H1 (cell line): ENCODE measurements at regions not wholly inside any gene's neighbourhood (a gene's known extent, or its start where the extent isn't known, plus 50 kb on each side); places are given as distances from the start of the nearest gene placed in this dataset.

Experiments used
- CTCF ChIA-PET: fragments of 300-600 bp; sonication (Branson Sonifier 250); formaldehyde crosslinking; loops from one replicate; lab custom pipeline; 2021; ENCODE audit not compliant: partially characterized antibody; lab: Charles Lee
- POLR2A ChIA-PET: fragments of 300-600 bp; sonication (Branson Sonifier 250); formaldehyde crosslinking; loops from one replicate; lab custom pipeline; 2021; ENCODE audit warnings: inconsistent platforms; ENCODE audit not compliant: partially characterized antibody; lab: Charles Lee
- DNase-seq, 2 experiments: peaks; one replicate each; pipeline versions ENCODE4 v3.0.0 to v3.0.0-alpha.2; 2010 to 2022; ENCODE audit warnings: low spot score in 2 of 2, low read depth in 1 of 2, mixed read lengths in 1 of 2
- FAIRE-seq: peaks from 2 replicates; lab custom pipeline; 2011; peaks lifted over from hg19 to GRCh38; lab: Jason Lieb, UNC
- H2AFZ ChIP-seq: 2 replicates; pipeline ENCODE4 v1.8.1; 2012; ENCODE audit warnings: low read length, inconsistent platforms
- H2AK5ac ChIP-seq: 2 replicates; pipeline ENCODE4 v1.6.1; 2013; ENCODE audit warnings: low read depth, low read length
- H2BK120ac ChIP-seq: replicated peaks from 2 replicates; pipeline ENCODE3; 2013; ENCODE audit warnings: low read depth, low read length, inconsistent platforms
- H2BK12ac ChIP-seq: 2 replicates; pipeline ENCODE4 v1.6.1; 2013; ENCODE audit warnings: low read depth, low read length
- H2BK15ac ChIP-seq: 2 replicates; pipeline ENCODE4 v1.6.1; 2013; ENCODE audit warnings: low read length
- H2BK20ac ChIP-seq: 2 replicates; pipeline ENCODE4 v1.6.1; 2013; ENCODE audit warnings: low read length
- H2BK5ac ChIP-seq: 2 replicates; pipeline ENCODE4 v1.6.1; 2013; ENCODE audit warnings: low read depth, low read length
- H3K14ac ChIP-seq: 2 replicates; pipeline ENCODE4 v1.6.1; 2013; ENCODE audit warnings: inconsistent platforms; ENCODE audit not compliant: insufficient read length
- H3K18ac ChIP-seq: 2 replicates; pipeline ENCODE4 v1.6.1; 2013; ENCODE audit warnings: low read length; ENCODE audit errors: extremely low read depth
- H3K23ac ChIP-seq: 2 replicates; pipeline ENCODE4 v1.6.1; 2013; ENCODE audit warnings: inconsistent platforms; ENCODE audit not compliant: insufficient read length
- H3K23me2 ChIP-seq: 2 replicates; pipeline ENCODE4 v1.6.1; 2013; ENCODE audit warnings: low read depth, low read length
- H3K27ac ChIP-seq: 2 replicates; pipeline ENCODE4 v1.6.1; 2011; ENCODE audit warnings: low read depth, low read length, inconsistent platforms
- H3K27me3 ChIP-seq, 4 experiments: replicated peaks in 1 of 4; 1 replicate in 1 of 4; 2 replicates in 3 of 4; pipeline versions ENCODE4 v1.6.1 to v1.8.1; 2011 to 2013; ENCODE audit warnings: low read length in 3 of 4, mild to moderate bottlenecking in 3 of 4, inconsistent platforms in 2 of 4, mixed read lengths in 2 of 4, moderate library complexity in 1 of 4; ENCODE audit not compliant: control insufficient read depth in 3 of 4, insufficient read depth in 3 of 4; ENCODE audit errors: extremely low read depth in 1 of 4
- H3K36me3 ChIP-seq, 4 experiments: 2 replicates each; pipeline versions ENCODE4 v1.6.1 to v1.8.1; 2011 to 2013; ENCODE audit warnings: mild to moderate bottlenecking in 4 of 4, low read length in 3 of 4, moderate library complexity in 2 of 4, control low read depth in 1 of 4, inconsistent platforms in 1 of 4; ENCODE audit not compliant: insufficient read depth in 4 of 4, control insufficient read depth in 2 of 4
- H3K4ac ChIP-seq: replicated peaks from 2 replicates; pipeline ENCODE3; 2013; ENCODE audit warnings: low read length, low read depth, mixed read lengths, inconsistent platforms; ENCODE audit not compliant: insufficient read length
- H3K4me1 ChIP-seq, 4 experiments: replicated peaks in 1 of 4; 1 replicate in 1 of 4; 2 replicates in 3 of 4; pipeline versions ENCODE4 v1.6.1 to v1.8.1; 2011 to 2013; ENCODE audit warnings: low read length in 3 of 4, inconsistent platforms in 2 of 4, mixed read lengths in 1 of 4; ENCODE audit not compliant: insufficient read depth in 4 of 4, control insufficient read depth in 3 of 4
- H3K4me2 ChIP-seq, 2 experiments: 2 replicates each; pipeline versions ENCODE4 v1.6.1 to v1.8.1; 2011 to 2013; ENCODE audit warnings: low read depth in 2 of 2, low read length in 2 of 2, control low read depth in 1 of 2, inconsistent platforms in 1 of 2, mild to moderate bottlenecking in 1 of 2; ENCODE audit not compliant: insufficient read depth in 1 of 2
- H3K4me3 ChIP-seq, 4 experiments: fragments of 200-600, 300-600 bp in 1 of 4; sonication (generic), shearing (Covaris generic), sonication (Bioruptor Twin) in 1 of 4; 2 replicates each; pipeline versions ENCODE4 v1.5.1 to v1.8.1; 2011 to 2016; ENCODE audit warnings: low read length in 4 of 4, low read depth in 3 of 4, control low read depth in 2 of 4, inconsistent platforms in 2 of 4, mild to moderate bottlenecking in 2 of 4, mixed read lengths in 1 of 4, moderate library complexity in 1 of 4; ENCODE audit not compliant: insufficient read depth in 2 of 4; ENCODE audit errors: extremely low read depth in 1 of 4
- H3K56ac ChIP-seq: replicated peaks from 2 replicates; pipeline ENCODE3; 2013; ENCODE audit warnings: low read depth, mild to moderate bottlenecking, mixed read lengths, low read length, inconsistent platforms; ENCODE audit not compliant: insufficient read length
- H3K79me1 ChIP-seq: 2 replicates; pipeline ENCODE4 v1.6.1; 2013; ENCODE audit warnings: low read depth, low read length, control low read depth
- H3K79me2 ChIP-seq, 2 experiments: 2 replicates each; pipeline versions ENCODE4 v1.6.1 to v1.8.1; 2012 to 2013; ENCODE audit warnings: low read length in 2 of 2, mild to moderate bottlenecking in 2 of 2, inconsistent platforms in 1 of 2; ENCODE audit not compliant: insufficient read depth in 2 of 2, control insufficient read depth in 1 of 2
- H3K9ac ChIP-seq, 4 experiments: replicated peaks in 1 of 4; 1 replicate in 1 of 4; 2 replicates in 3 of 4; pipeline versions ENCODE4 v1.6.1 to v1.8.1; 2011 to 2013; ENCODE audit warnings: low read depth in 3 of 4, low read length in 3 of 4, control low read depth in 2 of 4, mild to moderate bottlenecking in 2 of 4, moderate library complexity in 2 of 4, inconsistent platforms in 1 of 4; ENCODE audit errors: extremely low read depth in 1 of 4
- H3K9me3 ChIP-seq, 2 experiments: 2 replicates each; pipeline versions ENCODE4 v1.6.1 to v1.8.1; 2012 to 2013; ENCODE audit warnings: mild to moderate bottlenecking in 2 of 2, moderate library complexity in 2 of 2, control low read depth in 1 of 2, inconsistent platforms in 1 of 2, low read depth in 1 of 2, low read length in 1 of 2, mixed read lengths in 1 of 2; ENCODE audit not compliant: insufficient read depth in 2 of 2
- H4K20me1 ChIP-seq, 2 experiments: replicated peaks in 1 of 2; 2 replicates each; pipeline versions ENCODE3 to v1.8.1; 2011 to 2013; ENCODE audit warnings: inconsistent platforms in 2 of 2, low read length in 2 of 2, mild to moderate bottlenecking in 1 of 2; ENCODE audit not compliant: insufficient read depth in 2 of 2, control insufficient read depth in 1 of 2
- H4K5ac ChIP-seq: 2 replicates; pipeline ENCODE4 v1.6.1; 2013; ENCODE audit warnings: low read length, low read depth, mixed read lengths, inconsistent platforms; ENCODE audit not compliant: insufficient read length
- H4K8ac ChIP-seq: 2 replicates; pipeline ENCODE4 v1.8.0; 2013; ENCODE audit warnings: mild to moderate bottlenecking, moderate library complexity, low read length, inconsistent platforms; ENCODE audit not compliant: insufficient read depth; ENCODE audit errors: extremely low read depth
- H4K91ac ChIP-seq: replicated peaks from 2 replicates; pipeline ENCODE3; 2013; ENCODE audit warnings: low read length, mixed read lengths, inconsistent platforms; ENCODE audit not compliant: insufficient read length
- ATF2 ChIP-seq: IDR thresholded peaks from 2 replicates; pipeline ENCODE4 v1.6.1; 2012; ENCODE audit warnings: low read length, inconsistent platforms
- CBX5 ChIP-seq: fragments of 300-800, 300-1000 bp; sonication (generic); IDR thresholded peaks from 2 replicates; pipeline ENCODE4 v1.7.1; 2016; ENCODE audit warnings: antibody characterized with exemption, low read length, low read depth
- CHD1 ChIP-seq: IDR thresholded peaks from 2 replicates; pipeline ENCODE4 v1.6.1; 2012; ENCODE audit warnings: low read depth, low read length, improper control_type of control experiment
- JUND ChIP-seq: IDR thresholded peaks from 2 replicates; pipeline ENCODE4 v1.6.1; 2011; ENCODE audit warnings: mild to moderate bottlenecking, improper control_type of control experiment, low read length
- KDM5A ChIP-seq: fragments of 200-600 bp; IDR thresholded peaks from 2 replicates; pipeline ENCODE4 v1.7.1; 2012; ENCODE audit warnings: mild to moderate bottlenecking, low read length, inconsistent platforms, mixed read lengths
- NANOG ChIP-seq: IDR thresholded peaks from 2 replicates; pipeline ENCODE4 v1.6.1; 2011; ENCODE audit warnings: low read length, low read depth, mild to moderate bottlenecking, inconsistent platforms; ENCODE audit not compliant: insufficient read depth, poor library complexity, severe bottlenecking
- RXRA ChIP-seq: IDR thresholded peaks from 2 replicates; pipeline ENCODE4 v1.6.1; 2011; ENCODE audit warnings: low read depth, mild to moderate bottlenecking, low read length, moderate library complexity; ENCODE audit not compliant: insufficient read depth
- SIN3A ChIP-seq, 2 experiments: IDR thresholded peaks in 1 of 2; conservative IDR thresholded peaks in 1 of 2; 2 replicates each; pipeline ENCODE4 v1.6.1; 2011 to 2012; ENCODE audit warnings: low read length in 2 of 2, improper control_type of control experiment in 1 of 2, low read depth in 1 of 2, mild to moderate bottlenecking in 1 of 2
- SRF ChIP-seq: IDR thresholded peaks from 2 replicates; pipeline ENCODE4 v1.6.1; 2011; ENCODE audit warnings: mild to moderate bottlenecking, low read depth, low read length, moderate library complexity
- TEAD4 ChIP-seq: IDR thresholded peaks from 2 replicates; pipeline ENCODE4 v1.6.1; 2012; ENCODE audit warnings: low read depth, low read length, inconsistent platforms, mixed read lengths
- USF2 ChIP-seq: IDR thresholded peaks from 2 replicates; pipeline ENCODE4 v1.6.1; 2011; ENCODE audit warnings: low read length, improper control_type of control experiment
- ZNF274 ChIP-seq: IDR thresholded peaks from 2 replicates; pipeline ENCODE4 v1.7.0; 2012; ENCODE audit warnings: low read length, borderline replicate concordance; ENCODE audit errors: extremely low read depth
- WGBS, 2 experiments: shearing (Covaris generic) in 1 of 2; methylation state at CpG; one replicate each; pipeline versions ENCODE4 v1.1.6 to v1.1.7; 2013 to 2015; ENCODE audit warnings: low lambda C conversion rate in 2 of 2, mixed read lengths in 2 of 2, inconsistent platforms in 1 of 2, low coverage in 1 of 2, missing lambda C conversion rate in 1 of 2; ENCODE audit not compliant: insufficient replicate concordance in 2 of 2, insufficient coverage in 1 of 2, insufficient read length in 1 of 2; ENCODE audit errors: extremely low coverage in 1 of 2, missing lambda C conversion rate in 1 of 2; 5-methylcytosine and 5-hydroxymethylcytosine counted together

- no peak overlapping the region for H2BK20ac ChIP-seq
- TF ChIP-seq JUND, result no peak
- TF ChIP-seq ZNF274, result no peak
- TF ChIP-seq KDM5A, result no peak
- TF ChIP-seq CHD1, result no peak
- no peak for TF ChIP-seq NANOG
- no peak for TF ChIP-seq SRF
- TF ChIP-seq TEAD4, result no peak
- no peak for TF ChIP-seq CBX5
- no peak for TF ChIP-seq RXRA
- TF ChIP-seq SIN3A (conservative IDR thresholded peaks at IDR 0.05 in 1 of 2, IDR thresholded peaks at IDR 0.05 in 1 of 2; ENCODE audit: low read depth in 1 of 2, low read length in 2 of 2), result no peak
- TF ChIP-seq USF2, result no peak
- TF ChIP-seq ATF2, result no peak
These were observed 175.7 kb upstream of the RORB start for GRCh38 chr9:74321396-74321795.

More at GRCh38 chr9:74321396-74321795, 175.7 kb upstream of the RORB start:
- no peak overlapping the region for H2AK5ac ChIP-seq
- H3K27ac ChIP-seq, result no peak overlapping the region
- POLR2A ChIA-PET, result no interaction called here
- no peak overlapping the region for H3K18ac ChIP-seq
- no peaks in the 10 kb centered on the region for H4K20me1 ChIP-seq
- H3K4me3 ChIP-seq, result no peak overlapping the region
- no peaks in the 10 kb centered on the region for H3K9me3 ChIP-seq
- no peak overlapping the region for H4K91ac ChIP-seq
- H2BK120ac ChIP-seq, result no peak overlapping the region
- H2BK12ac ChIP-seq, result no peak overlapping the region
- H3K27me3 ChIP-seq, result no peaks in the 10 kb centered on the region
- H4K8ac ChIP-seq, result no peak overlapping the region
- H3K56ac ChIP-seq, result no peak overlapping the region
- CTCF ChIA-PET, result interaction anchor here (0.8 kb wide), 1 partner anchor 372 kb away, joined by 3 read pairs; no protein-coding TSS in a partner anchor
- H3K79me1 ChIP-seq, result no peaks in the 10 kb centered on the region
- H3K36me3 ChIP-seq, result no peaks in the 10 kb centered on the region
- H2BK5ac ChIP-seq, result no peak overlapping the region
- H3K9ac ChIP-seq, result no peak overlapping the region
- no peak overlapping the region for H2AFZ ChIP-seq
- H3K4me1 ChIP-seq, result peaks cover 0 to 3% (median 0%) of the 10 kb centered on the region in 4 experiments; a peak in 2 of 7 replicates
- no peaks in the 10 kb centered on the region for H3K23me2 ChIP-seq
- no peak overlapping the region for H4K5ac ChIP-seq
- no peak overlapping the region for H2BK15ac ChIP-seq
- no peak overlapping the region for H3K23ac ChIP-seq
- no peak for FAIRE-seq
- DNase-seq, result no peak
- no peak overlapping the region for H3K4me2 ChIP-seq
- 55% methylated on average over 2 of the region's 2 CpGs; no CpG with 5 or more reads in 1 of the 2 experiments for WGBS, 2 experiments
- no peak overlapping the region for H3K14ac ChIP-seq
- no peak overlapping the region for H3K4ac ChIP-seq
- no peaks in the 10 kb centered on the region for H3K79me2 ChIP-seq
